Gastroesophageal sphincter (tissue), 3 donors: ENCODE measurements at regions not wholly inside any gene's neighbourhood (a gene's known extent, or its start where the extent isn't known, plus 50 kb on each side); places are given as distances from the start of the nearest gene placed in this dataset.

Experiments
- CTCF ChIP-seq, 4 experiments: fragments of 200-600 bp in 2 of 4; fragments of 450-650 bp in 2 of 4; sonication (generic) in 1 of 4; IDR thresholded peaks; one replicate each; pipeline ENCODE4 v1.5.1; 2017 to 2019; ENCODE audit warnings: antibody characterized with exemption in 4 of 4, mild to moderate bottlenecking in 2 of 4, moderate library complexity in 2 of 4
- POLR2A ChIP-seq, 2 donors: fragments of 450-650 bp; IDR thresholded peaks; one replicate each; pipeline ENCODE4 v1.6.1; 2017; ENCODE audit warnings: antibody characterized with exemption in 2 of 2, mild to moderate bottlenecking in 2 of 2, moderate library complexity in 1 of 2

- TF ChIP-seq POLR2A (IDR thresholded peaks at IDR 0.05) (no peak), CTCF (IDR thresholded peaks at IDR 0.05) (no peak)
Observed at GRCh38 chr5:30736669-30737068, 456.8 kb upstream of the CDH6 start.
